ENCODE measurements at regions not wholly inside any gene's neighbourhood (a gene's known extent, or its start where the extent isn't known, plus 50 kb on each side); places are given as distances from the start of the nearest gene placed in this dataset.

GRCh38 chr2:819121-819520 is 131.5 kb upstream of the SNTG2 start:
- H3K4me3 ChIP-seq (ENCODE audit: low read depth in 2 of 2, low read length in 2 of 2) = no peak overlapping the region
- H3K4me1 ChIP-seq (ENCODE audit: control insufficient read depth, insufficient read depth, low read length) = no peaks in the 10 kb centered on the region
- H3K27me3 ChIP-seq (ENCODE audit: control insufficient read depth, insufficient read depth, low read length) = no peaks in the 10 kb centered on the region
- no peak for ATAC-seq
- H3K9me3 ChIP-seq (ENCODE audit: control insufficient read depth, insufficient read depth, low read depth, low read length) = no peaks in the 10 kb centered on the region
- no peak overlapping the region for H3K27ac ChIP-seq (ENCODE audit: low read length)
- ChIA-PET POLR2A (no interaction called here), CTCF (no interaction called here)
- intact Hi-C loops (cut with micrococcal nuclease; ENCODE audit: unreplicated experiment) = no loop called here
- no TSS peak for BruUV-seq (replicated peaks)
- DNase-seq (ENCODE audit: low read depth, low spot score) = no peak
- no peaks in the 10 kb centered on the region for H3K36me3 ChIP-seq (ENCODE audit: control insufficient read depth, insufficient read depth, low read length)
- TF ChIP-seq REST (IDR thresholded peaks at IDR 0.05; ENCODE audit: insufficient read depth in 1 of 2, low read depth in 2 of 2, low read length in 1 of 2) (no peak), TCF7L2 (IDR thresholded peaks at IDR 0.05; ENCODE audit: low read depth, low read length) (no peak), CTCF (IDR thresholded peaks at IDR 0.05) (no peak), POLR2AphosphoS5 (IDR thresholded peaks at IDR 0.05; ENCODE audit: low read depth, low read length) (no peak), SIN3A (IDR thresholded peaks at IDR 0.05; ENCODE audit: borderline replicate concordance, insufficient read depth, low read depth, low read length) (no peak)
- in situ Hi-C loops (cut with HindIII; ENCODE audit: low pct_unique_long_range_greater_than_20kb, low sequenced_read_pairs) = no loop called here

GRCh38 chr2:817336-818015 is 133.2 kb upstream of the SNTG2 start:
- H3K4me1 ChIP-seq (ENCODE audit: control insufficient read depth, insufficient read depth, low read length) = no peaks in the 10 kb centered on the region
- in situ Hi-C loops (cut with HindIII; ENCODE audit: low pct_unique_long_range_greater_than_20kb, low sequenced_read_pairs) = no loop called here
- intact Hi-C loops (cut with micrococcal nuclease; ENCODE audit: unreplicated experiment) = no loop called here
- DNase-seq (ENCODE audit: low read depth, low spot score) (no peak), ATAC-seq (no peak)
- no peaks in the 10 kb centered on the region for H3K9me3 ChIP-seq (ENCODE audit: control insufficient read depth, insufficient read depth, low read depth, low read length)
- ChIA-PET POLR2A (no interaction called here), CTCF (no interaction called here)
- H3K27ac ChIP-seq (ENCODE audit: low read length) = no peak overlapping the region
- no peaks in the 10 kb centered on the region for H3K27me3 ChIP-seq (ENCODE audit: control insufficient read depth, insufficient read depth, low read length)
- no peak overlapping the region for H3K4me3 ChIP-seq (ENCODE audit: low read depth in 2 of 2, low read length in 2 of 2)
- no TSS peak for BruUV-seq (replicated peaks)
- TF ChIP-seq POLR2AphosphoS5 (IDR thresholded peaks at IDR 0.05; ENCODE audit: low read depth, low read length) = no peak
- no peak for TF ChIP-seq REST (IDR thresholded peaks at IDR 0.05; ENCODE audit: insufficient read depth in 1 of 2, low read depth in 2 of 2, low read length in 1 of 2)
- no peak for TF ChIP-seq CTCF (IDR thresholded peaks at IDR 0.05)
- TF ChIP-seq TCF7L2 (IDR thresholded peaks at IDR 0.05; ENCODE audit: low read depth, low read length) = no peak
- no peak for TF ChIP-seq SIN3A (IDR thresholded peaks at IDR 0.05; ENCODE audit: borderline replicate concordance, insufficient read depth, low read depth, low read length)
- no peaks in the 10 kb centered on the region for H3K36me3 ChIP-seq (ENCODE audit: control insufficient read depth, insufficient read depth, low read length)
